ENCODE measurements at regions not wholly inside any gene's neighbourhood (a gene's known extent, or its start where the extent isn't known, plus 50 kb on each side); places are given as distances from the start of the nearest gene placed in this dataset.

DNA sequence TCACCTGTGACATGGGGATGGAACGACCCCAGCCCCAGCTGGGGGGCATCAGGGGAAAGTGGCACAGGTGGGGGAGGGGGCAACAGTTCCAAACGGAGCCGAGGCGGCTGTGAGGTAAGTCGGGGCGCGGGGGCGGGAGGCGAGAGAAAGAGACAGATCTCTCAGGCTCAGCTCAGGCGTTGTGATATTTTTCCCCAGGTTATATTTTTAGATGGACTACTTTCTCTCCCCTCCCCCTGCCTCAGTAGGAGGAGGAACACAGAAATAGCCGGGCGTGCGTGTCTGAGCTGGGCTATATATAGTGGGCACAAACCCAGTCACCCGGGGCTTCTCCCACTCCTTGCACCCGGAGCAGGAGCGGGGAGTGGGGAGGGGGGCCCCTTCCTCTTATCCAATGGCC is 91.0 kb upstream of the LINGO1 start:
- no peak for DNase-seq

GRCh38 chr15:77722759-77723460 is 90.2 kb upstream of the LINGO1 start:
- DNase-seq: no peak

DNA sequence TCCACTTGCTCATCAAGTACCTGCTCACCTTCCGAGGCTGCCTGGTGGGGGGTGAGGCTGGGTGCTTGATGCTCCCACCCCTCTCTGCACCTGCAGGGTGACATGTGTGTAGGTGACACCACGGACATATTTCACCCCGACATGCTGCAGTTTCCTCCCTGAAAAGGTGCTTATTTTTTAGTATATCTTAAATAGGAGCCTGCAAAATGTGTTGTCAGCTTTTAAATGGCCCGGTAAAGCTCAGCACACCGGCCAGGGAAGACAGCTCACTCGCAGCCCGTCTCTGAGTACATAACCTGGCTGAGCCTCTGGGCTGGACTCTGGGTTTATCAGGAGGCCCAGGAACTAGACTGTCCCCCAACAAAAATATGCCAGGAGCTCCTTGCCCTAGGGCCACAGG is 89.3 kb upstream of the LINGO1 start:
- no peak for DNase-seq

- DNase-seq: no peak
These were observed 87.9 kb upstream of the LINGO1 start for GRCh38 chr15:77720655-77721054.

DNA sequence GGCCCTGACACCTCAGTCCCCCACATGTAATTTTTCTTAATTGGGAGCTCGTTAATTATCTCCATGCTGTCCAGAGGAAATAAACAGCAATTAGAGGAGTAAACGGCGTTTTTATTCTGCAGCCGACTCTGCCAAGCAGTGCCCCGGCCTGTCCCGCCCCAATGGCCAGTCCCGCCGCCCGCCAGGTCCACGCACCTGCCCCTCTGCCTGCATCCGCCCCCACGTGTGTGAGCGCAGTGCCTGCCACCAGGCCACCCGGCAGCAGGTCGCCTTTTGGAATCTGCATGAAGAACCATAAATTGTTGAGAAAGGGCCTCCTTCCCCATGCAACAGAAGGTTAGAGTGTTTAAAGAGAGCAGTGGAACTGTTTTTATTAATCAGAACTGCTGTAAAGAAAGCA is 87.5 kb upstream of the LINGO1 start:
- DNase-seq: no peak

- no peak for DNase-seq
These were observed 86.7 kb upstream of the LINGO1 start for GRCh38 chr15:77719450-77719849.

DNA sequence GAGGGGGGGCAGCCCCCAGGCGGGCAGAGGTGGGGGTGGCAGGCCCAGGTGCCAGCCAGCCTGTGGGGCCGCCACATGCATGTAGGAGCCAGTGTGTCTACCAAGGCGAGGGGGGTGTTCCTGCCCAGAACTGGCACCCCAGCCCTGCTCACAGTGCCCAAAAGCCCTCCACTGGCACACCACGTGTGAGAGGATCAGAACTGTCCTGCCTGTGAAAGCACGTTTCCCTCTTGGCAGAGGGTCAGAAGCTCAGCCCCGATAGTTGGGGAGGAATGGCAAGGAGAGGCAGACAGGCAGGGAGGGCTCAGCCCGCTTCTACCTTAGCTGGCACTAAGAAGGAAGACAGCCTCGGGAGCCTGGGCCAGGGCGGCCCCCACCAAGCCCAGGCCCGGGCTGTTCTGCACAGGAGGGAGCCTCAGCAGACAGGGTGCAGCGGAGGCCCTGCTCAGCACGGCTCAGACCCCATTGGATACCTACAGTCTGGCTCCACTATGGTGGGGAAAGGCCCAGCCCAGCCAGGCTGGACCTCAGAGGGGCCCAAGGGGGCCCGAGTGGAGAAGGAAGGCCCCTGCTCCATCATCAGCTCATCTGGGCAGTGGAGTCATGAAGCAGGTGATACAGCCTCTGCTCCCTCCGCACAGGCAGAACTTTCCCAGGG is 84.8 kb upstream of the LINGO1 start:
- no peak for DNase-seq

DNA sequence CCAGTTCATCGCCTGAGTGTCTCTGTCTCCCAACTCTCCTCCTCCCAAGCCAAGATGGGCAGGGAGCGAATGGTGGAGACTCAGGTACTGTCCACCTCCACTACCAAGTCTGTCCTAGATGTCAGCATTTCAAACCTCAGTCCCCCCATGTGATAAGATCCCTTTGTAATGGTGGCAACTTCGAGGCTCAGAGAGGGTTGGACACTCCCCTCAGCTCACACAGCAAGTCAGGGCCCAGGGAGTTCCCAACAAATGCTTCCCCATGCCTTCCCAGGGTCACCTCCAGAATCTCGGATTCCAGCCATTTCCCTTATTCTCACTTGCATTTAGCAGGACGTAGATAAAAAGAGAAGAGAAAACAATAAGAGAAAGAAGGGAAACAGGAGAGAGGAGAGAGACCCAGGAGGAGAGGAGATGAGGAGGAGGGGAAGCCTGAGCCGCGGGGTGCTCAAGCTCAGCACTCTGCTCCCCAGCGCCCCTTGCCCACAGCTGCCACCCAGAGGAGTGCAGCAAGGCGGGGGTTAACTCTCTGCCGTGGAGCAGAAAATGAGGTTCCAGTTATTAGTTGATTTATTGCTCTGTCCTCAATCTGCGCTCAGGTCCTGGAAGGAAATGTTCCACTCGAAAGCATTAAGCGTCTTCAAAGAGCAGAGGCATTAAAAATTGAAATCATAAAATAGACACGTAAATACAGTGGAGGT is 84.1 kb upstream of the LINGO1 start:
- no peak for DNase-seq

GRCh38 chr15:77715860-77716259 is 83.1 kb upstream of the LINGO1 start:
- DNase-seq: no peak

DNA sequence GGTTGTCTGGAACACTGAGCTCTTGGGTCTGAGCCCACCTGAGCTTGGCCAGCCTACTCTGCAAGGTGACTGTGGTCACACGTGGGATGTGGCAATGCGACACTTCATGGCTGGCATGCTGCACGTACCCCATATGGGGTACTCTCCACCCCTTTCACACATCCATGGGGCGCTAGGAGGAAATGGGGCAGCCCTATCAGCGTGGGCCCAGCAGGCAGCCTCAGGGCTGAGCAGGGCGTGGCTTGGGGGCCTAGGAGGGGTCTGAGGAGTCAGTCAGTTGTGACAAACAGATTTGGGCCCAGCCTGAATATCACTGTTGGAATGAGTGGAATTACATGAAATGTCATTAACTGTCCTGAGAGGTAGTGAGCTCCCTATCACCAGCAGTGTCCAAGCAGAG is 82.3 kb upstream of the LINGO1 start:
- DNase-seq: no peak

- no peak for DNase-seq
These were observed 81.8 kb upstream of the LINGO1 start for GRCh38 chr15:77714555-77714954.

DNA sequence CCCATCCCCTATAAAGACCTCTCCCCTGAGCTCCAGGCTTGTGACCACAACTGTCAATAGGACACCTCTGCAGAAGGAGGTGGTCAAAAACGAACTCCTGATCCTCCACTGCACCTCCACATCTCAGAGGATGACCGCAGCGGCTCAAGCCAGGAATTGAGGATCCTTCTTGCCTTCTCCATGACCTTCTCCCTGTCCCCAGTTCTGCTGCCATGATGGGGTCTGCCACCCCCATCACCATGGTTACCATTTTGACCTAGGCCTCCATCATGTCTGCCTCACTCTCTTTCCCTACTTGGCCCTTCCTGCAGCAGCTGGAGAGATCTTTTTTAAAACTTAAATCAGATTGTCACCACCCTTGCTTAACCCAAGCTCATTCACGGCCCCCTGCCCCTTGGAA is 81.3 kb upstream of the LINGO1 start:
- DNase-seq: no peak

DNA sequence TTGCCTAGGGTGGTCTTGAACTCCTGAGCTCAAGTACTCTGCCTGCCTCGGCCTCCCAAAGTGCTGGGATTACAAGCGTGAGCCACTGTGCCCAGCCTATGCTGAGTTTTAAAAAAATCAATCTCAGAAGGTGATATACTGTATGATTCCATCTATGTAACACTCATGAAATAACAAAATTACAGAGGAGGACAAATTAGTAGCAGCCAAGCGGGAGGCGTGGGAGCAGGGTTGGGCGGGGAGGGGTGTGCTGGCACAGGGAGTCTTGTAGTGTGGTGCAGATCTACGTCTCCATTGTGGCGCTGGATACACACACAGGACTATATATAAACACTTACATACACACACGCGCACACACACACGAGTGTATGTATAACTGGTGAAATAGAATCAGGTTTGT is 80.6 kb upstream of the LINGO1 start:
- DNase-seq: no peak

- no peak for DNase-seq
These were observed 79.7 kb upstream of the LINGO1 start for GRCh38 chr15:77712438-77712837.

DNA sequence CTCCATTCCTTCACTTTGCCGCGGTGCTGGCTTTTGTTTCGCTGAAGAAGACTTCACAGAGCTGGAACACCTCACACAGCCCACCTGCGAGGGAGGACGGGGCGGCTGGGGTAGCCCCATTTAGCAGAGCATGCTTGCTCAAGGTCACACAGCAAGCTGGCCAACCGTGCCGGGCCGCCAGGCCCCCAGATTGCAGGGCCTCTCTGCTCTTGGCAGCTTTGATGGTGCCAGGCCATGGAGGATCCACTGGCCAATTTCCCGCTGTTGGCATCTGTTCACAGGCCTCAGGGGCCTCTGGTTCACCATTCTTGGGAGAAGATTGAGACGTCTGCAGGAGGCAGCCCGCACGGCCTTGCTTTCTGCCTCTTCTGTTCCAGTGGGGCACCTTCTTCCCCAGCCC is 77.9 kb upstream of the LINGO1 start:
- no peak for DNase-seq

GRCh38 chr15:77710206-77710605 is 77.5 kb upstream of the LINGO1 start:
- no peak for DNase-seq

DNA sequence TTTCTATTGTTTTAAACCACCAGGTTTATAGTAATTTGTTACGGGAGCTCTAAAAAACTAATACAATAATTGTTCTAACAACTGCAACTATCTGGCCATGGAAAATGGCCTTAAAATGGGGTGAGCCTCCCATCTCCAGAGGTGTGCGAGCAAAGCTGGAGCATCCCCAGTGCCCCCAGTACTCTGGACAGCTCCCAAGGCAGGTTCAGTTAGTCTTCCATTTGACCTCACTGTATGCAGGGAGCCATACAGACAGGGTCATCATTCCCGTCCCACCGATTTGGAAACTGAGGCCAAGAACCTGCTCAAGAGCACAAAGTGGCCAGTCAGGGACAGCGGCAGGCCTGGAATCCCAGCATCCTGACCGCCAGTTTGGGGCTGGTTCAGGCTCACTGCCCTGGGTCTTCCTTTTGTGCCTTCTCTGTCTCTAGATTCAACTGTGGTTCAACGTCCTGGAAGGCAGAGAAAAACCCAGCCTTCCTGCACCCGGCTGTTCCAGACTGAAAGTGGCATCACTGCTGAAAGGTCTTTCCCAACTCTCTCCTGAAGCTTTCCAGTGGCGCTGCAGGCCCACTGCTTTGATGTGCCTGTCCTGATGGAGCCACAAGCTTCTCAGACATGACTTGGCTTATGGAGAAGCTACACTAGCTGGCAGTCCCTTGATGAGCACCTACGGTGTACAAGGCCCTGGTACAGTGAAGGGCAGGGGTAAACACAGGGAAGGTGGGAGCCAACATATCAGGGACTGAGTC is 76.6 kb upstream of the LINGO1 start:
- no peak for DNase-seq

DNA sequence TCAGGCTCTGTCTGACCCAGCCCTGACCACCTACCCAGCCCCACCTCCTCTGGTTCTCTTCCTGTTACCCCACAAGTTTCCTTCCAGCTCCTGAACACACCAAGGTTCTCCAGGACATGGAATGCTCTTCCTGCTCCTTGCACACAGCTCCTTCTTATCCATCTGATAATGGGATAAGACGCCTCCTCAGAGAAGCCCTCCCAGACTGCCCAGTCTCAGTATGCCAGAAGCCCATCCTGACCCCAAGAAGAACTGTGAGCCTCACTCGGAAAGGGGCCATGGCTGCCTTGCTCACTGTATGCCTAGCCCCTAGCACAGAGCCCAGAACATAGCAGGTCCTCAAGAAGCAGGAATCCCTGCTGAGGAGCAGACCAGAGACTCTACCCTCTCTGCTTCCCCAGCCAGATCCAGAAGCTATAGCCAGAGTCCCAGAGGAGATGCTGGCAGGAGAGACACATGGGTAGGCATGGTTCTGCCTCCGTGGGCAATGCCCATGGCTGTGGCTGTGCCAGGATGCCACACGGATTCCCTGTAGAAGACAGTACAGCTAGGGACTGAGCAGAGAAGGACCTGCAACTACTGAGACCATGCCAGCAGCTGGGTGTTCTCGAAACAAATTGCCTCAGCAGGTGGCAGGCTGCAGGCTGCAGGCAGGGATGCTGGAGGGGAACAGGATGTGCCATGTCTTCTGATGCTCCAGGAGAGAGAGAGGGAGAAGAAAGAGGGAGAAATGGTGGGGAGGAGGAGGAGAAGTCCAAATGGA is 74.0 kb upstream of the LINGO1 start:
- DNase-seq: no peak

- no peak for DNase-seq
These were observed 69.7 kb upstream of the LINGO1 start for GRCh38 chr15:77702211-77702957.

DNA sequence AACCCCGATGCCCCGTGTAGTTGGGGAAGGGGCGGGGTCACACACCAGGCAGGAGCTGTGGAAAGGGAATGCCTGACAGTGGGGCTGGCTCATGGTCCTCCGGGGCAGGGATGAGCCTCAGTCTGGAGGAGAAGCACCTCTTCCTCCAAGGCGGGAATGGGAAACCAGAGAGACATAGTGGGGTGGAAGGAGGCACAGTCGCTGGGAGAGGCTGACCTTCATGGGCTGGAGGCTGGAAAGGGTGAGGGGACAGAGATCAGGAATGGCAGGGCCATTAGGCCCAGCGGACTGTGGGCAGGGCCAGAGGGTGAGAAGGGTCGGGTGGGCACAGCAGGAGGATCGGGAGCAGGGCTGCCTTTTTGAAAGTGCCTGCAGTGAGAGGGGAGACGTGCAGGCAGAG is 65.8 kb upstream of the LINGO1 start:
- no peak for DNase-seq

DNA sequence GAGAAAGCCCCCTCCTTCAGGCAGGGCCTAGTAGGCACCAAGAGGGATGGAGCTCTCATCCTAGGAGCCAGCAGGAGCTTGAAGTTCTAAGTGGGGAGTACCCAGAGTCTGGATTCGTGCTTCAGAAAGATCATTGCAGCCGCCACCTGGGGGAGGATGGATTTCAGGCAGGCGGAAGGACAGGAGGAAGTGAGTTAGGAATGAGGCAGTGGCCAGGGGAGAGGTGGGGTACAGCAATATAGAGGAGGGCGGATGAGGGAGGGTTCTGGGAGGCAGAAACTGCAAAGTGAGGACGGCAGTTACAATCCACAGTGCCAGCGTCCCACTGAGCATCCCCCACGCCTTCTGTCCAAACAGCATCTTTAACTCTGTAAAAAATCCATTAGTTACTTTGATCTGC is 65.2 kb upstream of the LINGO1 start:
- no peak for DNase-seq

DNA sequence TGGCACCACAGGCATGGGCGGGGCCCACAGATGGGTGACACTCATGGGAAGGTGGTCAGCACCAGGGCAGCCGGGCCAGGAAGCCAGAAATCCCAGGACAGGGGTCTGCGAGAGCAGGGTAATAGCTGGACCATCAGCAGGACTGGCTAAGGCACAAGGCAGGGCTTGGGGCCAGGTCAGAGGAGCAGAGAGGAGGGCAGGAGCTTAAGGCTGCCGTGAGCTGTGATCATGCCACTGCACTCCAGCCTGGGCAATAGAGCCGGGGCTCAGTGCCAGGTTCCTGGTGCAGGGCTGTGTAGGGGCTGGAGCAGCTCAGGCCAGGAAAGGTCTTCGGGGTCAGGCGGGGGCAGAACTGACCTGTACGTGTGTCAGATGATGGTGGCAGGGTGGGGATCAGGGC is 64.2 kb upstream of the LINGO1 start:
- no peak for DNase-seq

Data from stimulated activated CD4-positive, alpha-beta T cell treated with anti-CD3 and anti-CD28 coated beads, Interleukin-4, amount 100 ng/mL, for 4 hours (primary cell).